ENCODE measurements at regions not wholly inside any gene's neighbourhood (a gene's known extent, or its start where the extent isn't known, plus 50 kb on each side); places are given as distances from the start of the nearest gene placed in this dataset.

GRCh38 chr10:3435671-3436070, 263.1 kb upstream of the PITRM1 start:
- H3K27ac ChIP-seq = no peak overlapping the region
- DNase-seq (ENCODE audit: low spot score) = no peak
- CTCF ChIA-PET = interaction anchor here (0.6 kb wide), 1 partner anchor 610 kb away, joined by 4 read pairs; no protein-coding TSS in a partner anchor
- POLR2A ChIA-PET (ENCODE audit: low non-redundant PET) = no interaction called here
- no peak for TF ChIP-seq CTCF (conservative IDR thresholded peaks at IDR 0.05; ENCODE audit: low read depth)

GRCh38 chr10:3433988-3434387, 261.4 kb upstream of the PITRM1 start:
- H3K27ac ChIP-seq = no peak overlapping the region
- CTCF ChIA-PET = no interaction called here
- TF ChIP-seq CTCF (conservative IDR thresholded peaks at IDR 0.05; ENCODE audit: low read depth) = no peak
- no peak for DNase-seq (ENCODE audit: low spot score)
- POLR2A ChIA-PET (ENCODE audit: low non-redundant PET) = no interaction called here

GRCh38 chr10:3433131-3433530, 260.5 kb upstream of the PITRM1 start:
- POLR2A ChIA-PET (ENCODE audit: low non-redundant PET) = no interaction called here
- CTCF ChIA-PET = no interaction called here
- DNase-seq (ENCODE audit: low spot score) = no peak
- H3K27ac ChIP-seq = no peak overlapping the region
- TF ChIP-seq CTCF (conservative IDR thresholded peaks at IDR 0.05; ENCODE audit: low read depth) = no peak

- no peak for DNase-seq (ENCODE audit: low spot score)
- no peak overlapping the region for H3K27ac ChIP-seq
- ChIA-PET POLR2A (ENCODE audit: low non-redundant PET) (no interaction called here), CTCF (no interaction called here)
- no peak for TF ChIP-seq CTCF (conservative IDR thresholded peaks at IDR 0.05; ENCODE audit: low read depth)
Observed at GRCh38 chr10:3432081-3432825, 259.7 kb upstream of the PITRM1 start.

- no peak for TF ChIP-seq CTCF (conservative IDR thresholded peaks at IDR 0.05; ENCODE audit: low read depth)
- POLR2A ChIA-PET (ENCODE audit: low non-redundant PET) = no interaction called here
- CTCF ChIA-PET = no interaction called here
- H3K27ac ChIP-seq = no peak overlapping the region
- no peak for DNase-seq (ENCODE audit: low spot score)
Observed at GRCh38 chr10:3430501-3430900, 257.9 kb upstream of the PITRM1 start.

GRCh38 chr10:3429676-3430075, 257.1 kb upstream of the PITRM1 start:
- H3K27ac ChIP-seq = no peak overlapping the region
- CTCF ChIA-PET = no interaction called here
- POLR2A ChIA-PET (ENCODE audit: low non-redundant PET) = no interaction called here
- no peak for TF ChIP-seq CTCF (conservative IDR thresholded peaks at IDR 0.05; ENCODE audit: low read depth)
- no peak for DNase-seq (ENCODE audit: low spot score)
